ENCODE measurements at regions not wholly inside any gene's neighbourhood (a gene's known extent, or its start where the extent isn't known, plus 50 kb on each side); places are given as distances from the start of the nearest gene placed in this dataset.

DNA sequence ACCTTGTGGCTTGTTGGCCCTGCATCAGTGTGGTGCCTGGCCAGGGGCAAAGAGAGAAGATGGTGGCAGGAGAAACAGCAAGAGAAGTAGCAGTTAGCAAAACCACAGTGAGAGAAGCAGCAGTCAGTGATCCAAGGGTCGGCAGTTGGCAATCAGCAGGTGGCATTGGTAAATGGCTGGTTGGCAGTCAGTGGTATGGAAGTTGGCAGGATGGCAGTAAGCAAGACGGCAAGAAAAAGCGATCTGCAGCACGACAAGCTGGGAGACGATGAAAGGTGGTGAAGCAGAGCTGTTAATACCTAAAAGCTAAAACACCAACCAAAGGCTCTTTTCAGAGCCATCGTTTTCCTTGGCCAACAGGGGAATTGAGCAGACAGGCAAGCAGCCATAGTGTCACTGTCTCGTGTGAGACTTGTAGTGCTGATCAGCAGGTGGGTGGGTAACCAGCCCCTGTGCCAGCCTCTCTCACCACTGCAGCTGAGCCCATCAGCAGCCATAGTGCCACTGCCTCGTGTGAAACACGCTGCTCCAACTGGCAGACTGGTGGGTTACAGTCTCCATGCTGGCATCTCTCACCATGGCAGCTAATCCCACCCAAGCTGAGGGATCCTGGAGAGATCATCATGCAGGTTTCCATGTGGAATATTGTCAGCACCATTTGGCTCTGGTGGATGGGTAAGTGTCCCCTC, 2078.4 kb downstream of the PCDH7 start:
- Histone ChIP-seq H3K27me3 (no peaks in the 10 kb centered on the region), H3K27ac (no peak overlapping the region), H3K4me1 (no peaks in the 10 kb centered on the region), H3K9me3 (no peaks in the 10 kb centered on the region), H3K4me3 (no peak overlapping the region), H3K36me3 (no peaks in the 10 kb centered on the region)
- TF ChIP-seq EP300 (IDR thresholded peaks at IDR 0.05) (no peak), CTCF (IDR thresholded peaks at IDR 0.05) (no peak), POLR2AphosphoS5 (IDR thresholded peaks at IDR 0.05) (no peak), POLR2A (IDR thresholded peaks at IDR 0.05) (no peak)
- WGBS, 2 donors: 84 to 88% methylated on average over 7 to 9 of the region's 9 CpGs
- ATAC-seq (ENCODE audit: low FRiP score in 2 of 2): no peak
- no peak for DNase-seq

DNA sequence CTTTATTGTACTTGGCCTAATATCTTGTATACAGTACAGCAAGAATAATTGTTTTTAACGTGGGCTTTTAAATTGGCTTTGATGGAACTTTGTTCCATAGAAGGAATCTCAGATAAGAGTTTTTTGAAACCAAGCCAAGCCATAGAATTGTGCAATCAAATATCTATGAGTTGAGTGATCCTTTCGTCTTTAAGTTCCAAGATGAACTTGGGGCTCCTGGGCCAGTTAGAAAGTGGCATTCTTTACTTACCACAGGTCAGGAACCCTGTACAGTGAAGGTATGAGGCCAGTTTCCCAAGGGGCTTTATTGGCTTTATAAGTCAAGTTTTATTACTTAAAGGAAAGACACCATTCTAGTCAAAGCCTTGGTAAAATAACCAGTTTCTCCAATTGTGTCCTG, 2104.2 kb downstream of the PCDH7 start:
- Histone ChIP-seq H3K9me3 (no peaks in the 10 kb centered on the region), H3K4me3 (no peak overlapping the region), H3K27me3 (no peaks in the 10 kb centered on the region), H3K27ac (no peak overlapping the region), H3K4me1 (no peaks in the 10 kb centered on the region), H3K36me3 (no peaks in the 10 kb centered on the region)
- 21 to 39% methylated on average over 2 of the region's 2 CpGs for WGBS, 2 donors
- no peak for TF ChIP-seq POLR2A (IDR thresholded peaks at IDR 0.05)
- ATAC-seq (ENCODE audit: low FRiP score in 2 of 2) (no peak), DNase-seq (no peak)

DNA sequence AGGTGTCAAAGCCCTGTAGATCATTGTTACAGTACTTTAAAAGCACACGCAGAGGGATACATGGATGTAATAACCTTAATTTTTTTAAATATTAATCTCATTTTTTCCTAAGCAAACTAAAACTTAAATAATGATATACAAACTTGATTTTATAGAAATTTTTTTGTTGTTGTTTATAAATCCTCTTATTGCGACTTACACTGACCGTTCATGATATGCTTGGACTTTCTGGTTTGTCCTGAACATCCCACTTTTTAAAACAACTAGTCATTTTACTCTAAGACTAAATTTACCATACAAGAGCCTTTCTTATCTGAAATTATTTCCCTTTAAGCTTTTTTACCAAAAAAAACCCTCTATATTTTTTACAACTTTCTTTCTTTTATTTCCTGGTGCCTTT, 2106.0 kb downstream of the PCDH7 start:
- ATAC-seq (ENCODE audit: low FRiP score in 2 of 2): no peak
- WGBS, 2 donors: 83 to 92% methylated on average over 3 of the region's 3 CpGs

GRCh38 chr4:32830160-32830559, 2110.0 kb downstream of the PCDH7 start:
- Histone ChIP-seq H3K36me3 (no peaks in the 10 kb centered on the region), H3K9me3 (no peaks in the 10 kb centered on the region), H3K4me3 (no peak overlapping the region), H3K27me3 (no peaks in the 10 kb centered on the region), H3K27ac (no peak overlapping the region), H3K4me1 (no peaks in the 10 kb centered on the region)
- no peak for ATAC-seq (ENCODE audit: low FRiP score in 2 of 2)
- 82 to 88% methylated on average over 1 of the region's 1 CpG for WGBS, 2 donors
- DNase-seq: no peak
- no peak for TF ChIP-seq POLR2A (IDR thresholded peaks at IDR 0.05)
- TF ChIP-seq POLR2AphosphoS5 (IDR thresholded peaks at IDR 0.05): no peak
- no peak for TF ChIP-seq EP300 (IDR thresholded peaks at IDR 0.05)
- TF ChIP-seq CTCF (IDR thresholded peaks at IDR 0.05): no peak

More for the DNA sequence above, 2106.0 kb downstream of the PCDH7 start:
- Histone ChIP-seq H3K27ac (no peak overlapping the region), H3K27me3 (no peaks in the 10 kb centered on the region), H3K4me1 (no peaks in the 10 kb centered on the region), H3K36me3 (no peaks in the 10 kb centered on the region), H3K4me3 (no peak overlapping the region), H3K9me3 (no peaks in the 10 kb centered on the region)
- no peak for DNase-seq
- TF ChIP-seq EP300 (IDR thresholded peaks at IDR 0.05): no peak
- no peak for TF ChIP-seq POLR2A (IDR thresholded peaks at IDR 0.05)
- no peak for TF ChIP-seq POLR2AphosphoS5 (IDR thresholded peaks at IDR 0.05)
- TF ChIP-seq CTCF (IDR thresholded peaks at IDR 0.05): no peak

DNA sequence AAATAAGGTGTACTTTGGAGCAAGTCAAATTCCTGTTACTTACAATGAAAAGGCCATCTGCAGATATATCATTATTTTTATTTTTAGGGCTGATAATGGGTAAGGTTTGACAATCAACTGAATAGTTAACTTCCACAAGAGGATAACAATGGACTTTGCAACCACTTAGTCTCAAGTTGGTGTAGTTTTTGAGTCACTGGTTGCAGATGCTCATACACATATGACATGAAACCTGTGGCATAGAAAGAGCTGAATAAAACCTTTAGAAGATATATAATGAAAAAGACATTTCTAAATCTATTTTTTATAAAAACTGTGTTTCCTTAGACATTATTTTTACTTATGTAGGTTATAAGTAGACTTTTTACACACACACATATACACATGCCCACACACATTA, 2110.9 kb downstream of the PCDH7 start:
- Histone ChIP-seq H3K36me3 (no peaks in the 10 kb centered on the region), H3K9me3 (no peaks in the 10 kb centered on the region), H3K4me3 (no peak overlapping the region), H3K27ac (no peak overlapping the region), H3K4me1 (no peaks in the 10 kb centered on the region), H3K27me3 (no peaks in the 10 kb centered on the region)
- DNase-seq: no peak
- ATAC-seq (ENCODE audit: low FRiP score in 2 of 2): no peak
- TF ChIP-seq CTCF (IDR thresholded peaks at IDR 0.05): no peak
- no peak for TF ChIP-seq POLR2A (IDR thresholded peaks at IDR 0.05)
- TF ChIP-seq EP300 (IDR thresholded peaks at IDR 0.05): no peak
- no peak for TF ChIP-seq POLR2AphosphoS5 (IDR thresholded peaks at IDR 0.05)
